ENCODE measurements at regions not wholly inside any gene's neighbourhood (a gene's known extent, or its start where the extent isn't known, plus 50 kb on each side); places are given as distances from the start of the nearest gene placed in this dataset.

DNA sequence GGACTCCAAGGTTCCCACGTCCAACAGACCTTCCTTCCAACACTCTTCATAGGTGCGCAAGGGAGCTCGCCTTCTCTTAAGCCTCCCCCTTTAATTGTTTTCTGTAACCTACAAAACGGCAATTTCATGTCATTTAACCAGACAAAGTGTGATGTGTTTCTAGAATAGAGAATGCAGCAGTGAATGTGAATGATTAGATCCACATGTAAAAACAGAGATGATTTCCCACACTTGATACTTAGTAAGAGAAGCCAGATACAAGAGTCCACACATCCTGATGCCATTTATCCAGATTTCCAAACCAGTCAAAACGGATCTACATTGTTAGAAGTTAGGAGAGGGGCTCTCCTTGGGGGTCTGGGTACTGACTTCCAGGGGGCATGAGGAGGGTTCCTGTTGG lies 89.3 kb downstream of the IRF8 start:
- Histone ChIP-seq H3K36me3 (ENCODE audit: control insufficient read depth in 3 of 3, insufficient read depth in 2 of 3, low read depth in 1 of 3, low read length in 3 of 3) (no peaks in the 10 kb centered on the region), H3K4me3 (ENCODE audit: low read depth in 1 of 3, low read length in 3 of 3) (no peak overlapping the region), H3K9me3 (ENCODE audit: control insufficient read depth in 2 of 2, insufficient read depth in 1 of 2, low read depth in 1 of 2, low read length in 1 of 2) (no peaks in the 10 kb centered on the region), H3K27ac (ENCODE audit: low read depth in 1 of 3, low read length in 2 of 3) (no peak overlapping the region), H3K4me1 (ENCODE audit: control insufficient read depth in 3 of 3, insufficient read depth in 2 of 3, low read depth in 1 of 3, low read length in 2 of 3) (peaks cover 6 to 29% (median 7%) of the 10 kb centered on the region in 3 donors), H3K27me3 (ENCODE audit: control insufficient read depth in 3 of 3, insufficient read depth in 3 of 3, low read length in 3 of 3) (peaks cover 0 to 3% (median 0%) of the 10 kb centered on the region in 3 donors)
- DNase-seq = no peak
- no peak for FAIRE-seq
- 71 to 88% (median 76%) methylated on average over 5 of the region's 5 CpGs for WGBS, 3 donors

DNA sequence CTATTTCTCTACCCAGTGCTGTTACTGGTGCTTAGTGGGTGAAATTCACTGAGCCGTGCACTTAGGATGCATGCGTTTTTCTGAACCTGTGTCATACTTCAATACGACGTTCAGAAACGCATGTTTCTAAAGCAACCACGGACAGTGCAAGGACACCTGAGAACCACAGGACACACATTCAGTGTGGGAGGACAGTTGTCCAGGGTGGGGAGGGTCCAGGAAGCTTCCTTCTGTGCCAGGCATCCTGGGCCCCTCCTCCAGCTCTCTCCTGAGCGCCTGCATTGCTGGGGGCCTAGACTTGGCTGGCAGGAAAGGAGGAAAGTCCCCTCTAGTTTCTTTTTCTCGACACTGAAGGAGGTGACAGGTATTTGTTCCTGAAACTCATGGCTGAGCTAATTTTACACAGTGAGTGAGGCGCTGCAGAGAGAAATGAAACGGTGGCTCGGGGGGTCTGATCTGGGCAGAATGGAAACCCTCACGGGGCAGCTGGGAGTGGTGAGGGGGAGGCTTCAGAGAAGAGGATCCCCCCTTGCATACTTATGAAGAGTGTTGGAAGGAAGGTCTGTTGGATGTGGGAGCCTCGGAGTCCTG lies 89.9 kb downstream of the IRF8 start:
- Histone ChIP-seq H3K4me1 (ENCODE audit: control insufficient read depth in 3 of 3, insufficient read depth in 2 of 3, low read depth in 1 of 3, low read length in 2 of 3) (peaks cover 6 to 29% (median 7%) of the 10 kb centered on the region in 3 donors), H3K27ac (ENCODE audit: low read depth in 1 of 3, low read length in 2 of 3) (no peak overlapping the region), H3K4me3 (ENCODE audit: low read depth in 1 of 3, low read length in 3 of 3) (no peak overlapping the region), H3K36me3 (ENCODE audit: control insufficient read depth in 3 of 3, insufficient read depth in 2 of 3, low read depth in 1 of 3, low read length in 3 of 3) (no peaks in the 10 kb centered on the region), H3K9me3 (ENCODE audit: control insufficient read depth in 2 of 2, insufficient read depth in 1 of 2, low read depth in 1 of 2, low read length in 1 of 2) (no peaks in the 10 kb centered on the region), H3K27me3 (ENCODE audit: control insufficient read depth in 3 of 3, insufficient read depth in 3 of 3, low read length in 3 of 3) (peaks cover 0 to 3% (median 0%) of the 10 kb centered on the region in 3 donors)
- no peak for DNase-seq
- 70 to 76% (median 73%) methylated on average over 13 of the region's 13 CpGs for WGBS, 3 donors
- no peak for FAIRE-seq

DNA sequence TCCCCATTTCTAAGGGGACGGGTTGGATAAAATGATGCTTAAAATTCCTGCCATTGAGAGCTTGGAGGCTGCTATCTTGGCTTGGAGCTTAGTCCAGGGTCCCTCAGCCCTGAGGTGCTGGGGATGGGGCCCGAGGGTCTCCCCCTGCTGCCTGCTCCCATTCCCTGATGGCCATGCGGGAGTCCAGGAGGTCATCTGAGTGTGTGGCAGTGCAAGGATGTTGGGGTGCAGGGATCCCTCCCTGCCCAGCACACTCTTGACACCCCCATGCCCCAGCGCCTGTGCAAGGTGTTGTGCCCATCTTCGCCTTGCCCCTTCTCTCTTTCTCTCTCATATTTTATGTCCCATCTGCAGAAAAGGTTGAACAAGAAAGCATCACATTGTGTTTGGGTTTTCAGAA lies 90.4 kb downstream of the IRF8 start:
- 86 to 96% (median 88%) methylated on average over 5 of the region's 5 CpGs for WGBS, 3 donors

DNA sequence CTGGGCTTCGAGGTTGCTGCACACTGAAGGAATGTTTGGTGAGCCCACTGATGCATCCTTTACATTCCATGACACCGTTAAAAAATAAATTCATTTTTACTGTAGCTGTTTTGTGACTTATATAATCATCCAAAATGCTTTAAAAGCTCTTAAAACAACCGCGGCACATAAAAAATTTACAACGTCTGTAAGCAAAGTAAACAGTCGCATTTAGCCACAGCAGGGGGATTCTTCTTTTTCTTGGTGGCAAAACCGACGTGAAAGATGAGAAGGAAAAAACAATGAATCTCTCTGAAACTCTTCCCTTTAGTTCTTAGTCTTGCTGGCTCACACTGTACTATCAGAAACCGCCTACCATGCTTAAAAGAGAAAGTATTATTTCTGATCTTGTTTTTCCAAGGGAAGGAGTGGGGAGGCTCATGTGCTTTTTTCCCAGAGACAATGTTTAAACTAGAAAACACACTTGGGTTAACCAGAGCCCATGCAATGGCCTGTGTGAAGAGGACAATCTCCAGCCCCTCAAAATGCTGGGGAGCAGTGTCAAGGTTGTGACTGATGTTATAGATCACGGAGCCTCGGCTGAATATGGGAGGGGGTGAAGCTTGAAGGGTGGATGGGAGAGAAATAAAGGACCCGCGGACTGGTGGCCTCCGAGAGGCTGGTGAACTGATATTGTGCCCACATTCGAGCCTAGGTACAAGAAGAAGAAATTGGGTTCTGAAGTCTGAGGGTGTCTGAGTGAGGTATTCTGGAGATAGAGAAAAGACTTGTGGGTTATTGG lies 91.1 kb downstream of the IRF8 start:
- WGBS, 3 donors = 66 to 77% (median 66%) methylated on average over 15 of the region's 15 CpGs
- no peak for FAIRE-seq

More for the DNA sequence above, 90.4 kb downstream of the IRF8 start:
- Histone ChIP-seq H3K9me3 (ENCODE audit: control insufficient read depth in 2 of 2, insufficient read depth in 1 of 2, low read depth in 1 of 2, low read length in 1 of 2) (no peaks in the 10 kb centered on the region), H3K36me3 (ENCODE audit: control insufficient read depth in 3 of 3, insufficient read depth in 2 of 3, low read depth in 1 of 3, low read length in 3 of 3) (no peaks in the 10 kb centered on the region), H3K27me3 (ENCODE audit: control insufficient read depth in 3 of 3, insufficient read depth in 3 of 3, low read length in 3 of 3) (peaks cover 0 to 3% (median 0%) of the 10 kb centered on the region in 3 donors), H3K4me1 (ENCODE audit: control insufficient read depth in 3 of 3, insufficient read depth in 2 of 3, low read depth in 1 of 3, low read length in 2 of 3) (peaks cover 6 to 29% (median 7%) of the 10 kb centered on the region in 3 donors), H3K4me3 (ENCODE audit: low read depth in 1 of 3, low read length in 3 of 3) (no peak overlapping the region), H3K27ac (ENCODE audit: low read depth in 1 of 3, low read length in 2 of 3) (no peak overlapping the region)
- no peak for DNase-seq
- FAIRE-seq = no peak

DNA sequence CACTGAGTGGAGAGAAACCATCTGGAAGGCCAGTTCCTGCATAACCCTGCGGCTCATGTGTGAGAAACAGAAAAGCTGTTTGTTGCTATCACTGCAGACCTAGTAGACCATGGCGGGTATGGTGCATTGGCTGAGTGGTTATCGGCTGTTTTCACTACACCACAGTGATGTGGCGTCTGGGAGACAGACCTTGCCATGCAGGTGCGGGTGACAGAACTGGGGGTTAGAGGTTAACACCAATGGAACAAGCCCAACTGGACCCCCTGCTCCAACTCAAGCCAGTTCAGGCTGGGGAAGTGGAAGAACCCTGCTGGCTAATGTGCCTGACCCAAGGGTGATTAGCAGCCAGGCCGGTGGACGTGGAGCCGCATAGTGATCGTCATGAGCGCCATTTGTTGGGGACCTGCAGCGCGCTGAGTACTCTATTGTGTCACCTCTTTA lies 91.9 kb downstream of the IRF8 start:
- no peak overlapping the region for H3K4me3 ChIP-seq (ENCODE audit: low read depth in 1 of 3, low read length in 3 of 3)
- peaks cover 4 to 14% (median 6%) of the 10 kb centered on the region in 3 donors for H3K4me1 ChIP-seq (ENCODE audit: control insufficient read depth in 3 of 3, insufficient read depth in 2 of 3, low read depth in 1 of 3, low read length in 2 of 3)
- no peaks in the 10 kb centered on the region for H3K36me3 ChIP-seq (ENCODE audit: control insufficient read depth in 3 of 3, insufficient read depth in 2 of 3, low read depth in 1 of 3, low read length in 3 of 3)
- peaks cover 0 to 3% (median 0%) of the 10 kb centered on the region in 3 donors for H3K27me3 ChIP-seq (ENCODE audit: control insufficient read depth in 3 of 3, insufficient read depth in 3 of 3, low read length in 3 of 3)
- DNase-seq (no peak), FAIRE-seq (no peak)
- H3K9me3 ChIP-seq (ENCODE audit: control insufficient read depth in 2 of 2, insufficient read depth in 1 of 2, low read depth in 1 of 2, low read length in 1 of 2) = no peaks in the 10 kb centered on the region
- H3K27ac ChIP-seq (ENCODE audit: low read depth in 1 of 3, low read length in 2 of 3) = no peak overlapping the region
- WGBS, 3 donors = 92 to 94% (median 93%) methylated on average over 12 of the region's 12 CpGs

More for the DNA sequence above, 91.1 kb downstream of the IRF8 start:
- H3K4me1 ChIP-seq (ENCODE audit: control insufficient read depth in 3 of 3, insufficient read depth in 2 of 3, low read depth in 1 of 3, low read length in 2 of 3) = peaks cover 6 to 22% (median 7%) of the 10 kb centered on the region in 3 donors
- no peak for DNase-seq
- H3K27me3 ChIP-seq (ENCODE audit: control insufficient read depth in 3 of 3, insufficient read depth in 3 of 3, low read length in 3 of 3) = peaks cover 0 to 3% (median 0%) of the 10 kb centered on the region in 3 donors
- no peak overlapping the region for H3K4me3 ChIP-seq (ENCODE audit: low read depth in 1 of 3, low read length in 3 of 3)
- no peak overlapping the region for H3K27ac ChIP-seq (ENCODE audit: low read depth in 1 of 3, low read length in 2 of 3)
- H3K9me3 ChIP-seq (ENCODE audit: control insufficient read depth in 2 of 2, insufficient read depth in 1 of 2, low read depth in 1 of 2, low read length in 1 of 2) = no peaks in the 10 kb centered on the region
- no peaks in the 10 kb centered on the region for H3K36me3 ChIP-seq (ENCODE audit: control insufficient read depth in 3 of 3, insufficient read depth in 2 of 3, low read depth in 1 of 3, low read length in 3 of 3)

DNA sequence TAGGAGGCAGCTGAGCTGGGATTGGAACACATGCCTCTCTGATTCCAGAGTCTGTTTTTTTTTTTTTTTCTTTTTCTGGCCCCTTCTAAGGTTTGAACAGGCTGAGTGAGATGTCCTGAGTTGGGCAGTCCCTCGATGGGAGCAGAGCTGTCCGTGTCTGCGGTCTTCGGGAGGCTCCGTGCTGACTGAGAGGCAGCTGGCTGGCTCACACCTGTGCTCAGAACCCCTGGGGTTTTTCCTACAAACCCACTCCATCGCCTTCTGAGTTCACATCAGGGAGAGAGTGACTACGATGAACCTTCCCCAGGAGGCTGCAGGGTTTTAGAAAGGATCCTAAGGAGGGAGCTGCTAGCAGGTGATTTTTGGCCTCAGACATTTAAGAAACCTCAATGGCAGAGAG lies 92.5 kb downstream of the IRF8 start:
- Histone ChIP-seq H3K9me3 (ENCODE audit: control insufficient read depth in 2 of 2, insufficient read depth in 1 of 2, low read depth in 1 of 2, low read length in 1 of 2) (no peaks in the 10 kb centered on the region), H3K27me3 (ENCODE audit: control insufficient read depth in 3 of 3, insufficient read depth in 3 of 3, low read length in 3 of 3) (peaks cover 0 to 3% (median 0%) of the 10 kb centered on the region in 3 donors), H3K36me3 (ENCODE audit: control insufficient read depth in 3 of 3, insufficient read depth in 2 of 3, low read depth in 1 of 3, low read length in 3 of 3) (no peaks in the 10 kb centered on the region), H3K4me3 (ENCODE audit: low read depth in 1 of 3, low read length in 3 of 3) (no peak overlapping the region), H3K4me1 (ENCODE audit: control insufficient read depth in 3 of 3, insufficient read depth in 2 of 3, low read depth in 1 of 3, low read length in 2 of 3) (peaks cover 2 to 10% (median 4%) of the 10 kb centered on the region in 3 donors), H3K27ac (ENCODE audit: low read depth in 1 of 3, low read length in 2 of 3) (no peak overlapping the region)
- no peak for FAIRE-seq
- WGBS, 3 donors = 89 to 90% (median 90%) methylated on average over 7 of the region's 7 CpGs
- no peak for DNase-seq

DNA sequence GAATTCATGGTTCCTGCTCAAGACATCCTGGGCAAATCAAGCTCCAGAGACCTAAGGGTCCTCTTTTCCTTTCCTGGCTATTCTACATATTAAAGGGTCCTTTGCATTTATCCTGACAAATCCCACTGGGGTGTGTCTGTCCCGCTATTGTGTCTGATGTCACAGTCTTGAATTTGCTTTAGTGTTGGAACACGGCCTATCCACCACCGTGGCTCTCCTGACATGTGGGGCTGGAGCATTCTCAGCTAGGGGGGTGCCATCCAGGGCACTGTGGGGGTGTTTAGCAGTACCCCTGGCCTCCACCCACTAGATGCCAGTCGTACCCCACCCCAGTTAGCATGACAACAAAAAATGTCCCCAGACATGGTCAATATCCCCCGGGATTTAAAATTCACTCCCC lies 92.9 kb downstream of the IRF8 start:
- H3K36me3 ChIP-seq (ENCODE audit: control insufficient read depth in 3 of 3, insufficient read depth in 2 of 3, low read depth in 1 of 3, low read length in 3 of 3) = no peaks in the 10 kb centered on the region
- FAIRE-seq (no peak), DNase-seq (no peak)
- no peak overlapping the region for H3K27ac ChIP-seq (ENCODE audit: low read depth in 1 of 3, low read length in 2 of 3)
- no peaks in the 10 kb centered on the region for H3K9me3 ChIP-seq (ENCODE audit: control insufficient read depth in 2 of 2, insufficient read depth in 1 of 2, low read depth in 1 of 2, low read length in 1 of 2)
- peaks cover 0 to 6% (median 4%) of the 10 kb centered on the region in 3 donors for H3K4me1 ChIP-seq (ENCODE audit: control insufficient read depth in 3 of 3, insufficient read depth in 2 of 3, low read depth in 1 of 3, low read length in 2 of 3)
- no peak overlapping the region for H3K4me3 ChIP-seq (ENCODE audit: low read depth in 1 of 3, low read length in 3 of 3)
- H3K27me3 ChIP-seq (ENCODE audit: control insufficient read depth in 3 of 3, insufficient read depth in 3 of 3, low read length in 3 of 3) = peaks cover 0 to 3% (median 0%) of the 10 kb centered on the region in 3 donors
- 70 to 86% (median 83%) methylated on average over 5 of the region's 5 CpGs for WGBS, 3 donors

DNA sequence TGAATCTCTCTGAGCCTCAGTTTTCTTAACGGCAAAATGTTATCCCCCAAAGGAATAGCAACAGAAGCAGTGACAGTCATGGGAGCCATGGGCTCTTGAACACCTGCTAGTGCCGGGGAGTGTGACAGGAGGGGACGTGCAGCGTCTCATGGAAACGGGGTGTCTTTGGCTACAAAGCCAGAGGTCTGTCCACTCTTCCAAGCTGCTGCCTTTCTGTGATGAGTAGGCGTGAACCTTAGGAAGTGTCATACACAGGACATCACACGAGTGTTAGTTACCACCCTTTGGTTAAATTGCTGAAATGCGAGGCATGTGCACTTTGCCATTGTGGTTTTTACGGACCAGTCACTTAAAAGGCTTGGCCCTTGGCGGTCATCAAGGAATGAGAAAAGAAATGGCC lies 93.4 kb downstream of the IRF8 start:
- Histone ChIP-seq H3K4me3 (ENCODE audit: low read depth in 1 of 3, low read length in 3 of 3) (no peak overlapping the region), H3K36me3 (ENCODE audit: control insufficient read depth in 3 of 3, insufficient read depth in 2 of 3, low read depth in 1 of 3, low read length in 3 of 3) (no peaks in the 10 kb centered on the region), H3K9me3 (ENCODE audit: control insufficient read depth in 2 of 2, insufficient read depth in 1 of 2, low read depth in 1 of 2, low read length in 1 of 2) (no peaks in the 10 kb centered on the region), H3K4me1 (ENCODE audit: control insufficient read depth in 3 of 3, insufficient read depth in 2 of 3, low read depth in 1 of 3, low read length in 2 of 3) (peaks cover 0 to 1% (median 1%) of the 10 kb centered on the region in 3 donors), H3K27me3 (ENCODE audit: control insufficient read depth in 3 of 3, insufficient read depth in 3 of 3, low read length in 3 of 3) (peaks cover 0 to 3% (median 0%) of the 10 kb centered on the region in 3 donors), H3K27ac (ENCODE audit: low read depth in 1 of 3, low read length in 2 of 3) (no peak overlapping the region)
- no peak for DNase-seq
- 73 to 83% (median 80%) methylated on average over 10 of the region's 10 CpGs for WGBS, 3 donors
- no peak for FAIRE-seq
